Right lobe of liver (tissue), 6 donors: ENCODE measurements at regions not wholly inside any gene's neighbourhood (a gene's known extent, or its start where the extent isn't known, plus 50 kb on each side); places are given as distances from the start of the nearest gene placed in this dataset.

Experiments used
- ATAC-seq, 4 donors: fragments of 200-7000 bp; cut with Tn5 transposase; one replicate each; pipeline ENCODE4 v1.9.1; 2020; ENCODE audit warnings: mild to moderate bottlenecking in 4 of 4, moderate library complexity in 4 of 4
- DNase-seq, 3 donors: peaks; one replicate each; pipeline ENCODE4 v3.0.0-alpha.2; 2020
- H3K27ac ChIP-seq, 3 donors: fragments of 200-600 bp; one replicate each; pipeline ENCODE4 v1.8.0; 2022
- H3K27me3 ChIP-seq, 2 donors: fragments of 200-600 bp; one replicate each; pipeline ENCODE4 v1.8.0; 2022
- H3K36me3 ChIP-seq, 4 donors: fragments of 200-600 bp; sonication (generic) in 1 of 4; one replicate each; pipeline versions ENCODE4 v1.5.1 to v1.8.0; 2017 to 2022; ENCODE audit warnings: control low read depth in 1 of 4
- H3K4me1 ChIP-seq, 4 donors: fragments of 200-600 bp; sonication (generic) in 1 of 4; one replicate each; pipeline versions ENCODE4 v1.5.1 to v1.8.0; 2017 to 2022; ENCODE audit warnings: control low read depth in 1 of 4
- H3K4me3 ChIP-seq, 3 donors: fragments of 200-600 bp; one replicate each; pipeline ENCODE4 v1.8.0; 2022
- H3K9me3 ChIP-seq, 4 donors: fragments of 200-600 bp; sonication (generic) in 1 of 4; one replicate each; pipeline versions ENCODE4 v1.5.1 to v1.8.0; 2017 to 2022; ENCODE audit warnings: control low read depth in 1 of 4
- CTCF ChIP-seq, 4 donors: fragments of 200-600 bp in 3 of 4; fragments of 450-650 bp in 1 of 4; IDR thresholded peaks; one replicate each; pipeline versions ENCODE4 v1.5.1 to v1.8.0; 2016 to 2022; ENCODE audit warnings: antibody characterized with exemption in 4 of 4, mild to moderate bottlenecking in 2 of 4
- POLR2A ChIP-seq: fragments of 450-650 bp; IDR thresholded peaks from one replicate; pipeline ENCODE4 v1.6.1; 2017; ENCODE audit warnings: antibody characterized with exemption, mild to moderate bottlenecking
- WGBS: methylation state at CpG from one replicate; pipeline ENCODE4 v1.1.6; 2018; ENCODE audit warnings: low coverage, low lambda C conversion rate; ENCODE audit not compliant: insufficient coverage; ENCODE audit errors: missing lambda C conversion rate; 5-methylcytosine and 5-hydroxymethylcytosine counted together
- intact Hi-C, 2 donors: fragments of 100-400 bp; cut with DNase I; formaldehyde crosslinking; loops; one replicate each; pipeline versions ENCODE4 v1.11.2 to v1.14.1; 2022
- donor health status: DM: no; HTN: yes; CAD: no.
- donor health status: DM: no; HTN: no; CAD: no.
- donor health status: DM: no; HTN: no; CAD: no.
- donor health status: DM: no; HTN: yes; CAD: no.
- donor health status: DM: no; HTN: yes; CAD: no.

GRCh38 chr5:114678778-114679177 lies 316.9 kb downstream of the KCNN2 start:
- 26% methylated on average over 1 of the region's 1 CpG for WGBS
- Histone ChIP-seq H3K4me3 (no peak overlapping the region), H3K9me3 (no peaks in the 10 kb centered on the region), H3K4me1 (no peaks in the 10 kb centered on the region), H3K36me3 (no peaks in the 10 kb centered on the region), H3K27ac (no peak overlapping the region), H3K27me3 (no peaks in the 10 kb centered on the region)
- DNase-seq (no peak), ATAC-seq (no peak)
- TF ChIP-seq CTCF (IDR thresholded peaks at IDR 0.05): no peak
- no peak for TF ChIP-seq POLR2A
- intact Hi-C loops: no loop called here

DNA sequence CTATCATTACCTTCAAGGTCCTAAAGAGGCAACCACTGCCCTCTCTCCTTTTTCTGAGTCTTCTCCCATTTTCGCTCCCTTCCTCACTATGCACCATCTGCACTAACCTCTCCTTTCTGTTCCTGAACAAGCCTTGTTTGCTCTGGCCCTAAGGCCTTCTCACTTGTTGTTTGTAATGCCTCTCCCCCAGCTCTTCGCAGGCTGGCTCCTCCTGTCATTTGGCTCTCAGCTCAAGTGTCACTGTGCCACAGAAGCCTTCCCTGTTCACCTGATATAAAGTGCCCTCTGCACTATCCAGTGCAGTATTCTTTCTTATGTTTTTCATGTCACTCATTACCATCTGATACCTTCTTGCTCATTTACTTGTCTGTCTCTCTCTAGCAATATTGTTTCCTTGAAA lies 303.7 kb downstream of the KCNN2 start:
- intact Hi-C loops: no loop called here
- no peak for DNase-seq
- TF ChIP-seq POLR2A (no peak), CTCF (IDR thresholded peaks at IDR 0.05) (no peak)
- no peak for ATAC-seq
- H3K4me3 ChIP-seq: no peak overlapping the region
- H3K9me3 ChIP-seq: no peaks in the 10 kb centered on the region
- no peaks in the 10 kb centered on the region for H3K4me1 ChIP-seq
- H3K36me3 ChIP-seq: no peaks in the 10 kb centered on the region
- no peaks in the 10 kb centered on the region for H3K27me3 ChIP-seq
- WGBS: 28% methylated on average over 2 of the region's 2 CpGs
- H3K27ac ChIP-seq: no peak overlapping the region

DNA sequence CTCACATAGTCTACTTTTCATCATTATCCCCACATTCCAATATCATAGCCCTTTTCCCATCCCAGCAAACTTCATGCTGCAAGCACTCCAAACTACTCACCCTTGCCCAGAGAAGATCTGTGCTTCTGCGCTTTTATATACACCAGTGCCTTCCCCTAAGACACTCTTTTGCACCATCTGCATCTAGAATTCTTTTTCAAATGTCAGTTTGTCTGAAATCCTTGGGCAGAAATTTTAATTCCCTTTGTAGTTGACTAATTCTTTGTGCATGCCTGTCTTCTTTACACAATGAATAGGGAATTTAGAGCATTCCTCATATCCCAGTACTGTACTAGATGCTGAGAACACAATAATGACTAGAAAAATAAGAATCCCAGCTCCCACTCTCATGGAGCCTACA lies 298.9 kb downstream of the KCNN2 start:
- H3K9me3 ChIP-seq: no peaks in the 10 kb centered on the region
- H3K27me3 ChIP-seq: no peaks in the 10 kb centered on the region
- DNase-seq: no peak
- 46% methylated on average over 1 of the region's 1 CpG for WGBS
- no peak for ATAC-seq
- no peak overlapping the region for H3K27ac ChIP-seq
- intact Hi-C loops: no loop called here
- no peak overlapping the region for H3K4me3 ChIP-seq
- TF ChIP-seq POLR2A (no peak), CTCF (IDR thresholded peaks at IDR 0.05) (no peak)
- H3K4me1 ChIP-seq: no peaks in the 10 kb centered on the region
- H3K36me3 ChIP-seq: no peaks in the 10 kb centered on the region

GRCh38 chr5:114658194-114658593 lies 296.3 kb downstream of the KCNN2 start:
- no peak overlapping the region for H3K27ac ChIP-seq

More at GRCh38 chr5:114658194-114658593, 296.3 kb downstream of the KCNN2 start:
- 33% methylated on average over 1 of the region's 1 CpG for WGBS
- no peaks in the 10 kb centered on the region for H3K36me3 ChIP-seq
- no peaks in the 10 kb centered on the region for H3K27me3 ChIP-seq
- intact Hi-C loops: no loop called here
- no peaks in the 10 kb centered on the region for H3K4me1 ChIP-seq
- ATAC-seq (no peak), DNase-seq (no peak)
- no peaks in the 10 kb centered on the region for H3K9me3 ChIP-seq
- TF ChIP-seq POLR2A (no peak), CTCF (IDR thresholded peaks at IDR 0.05) (no peak)
- H3K4me3 ChIP-seq: no peak overlapping the region
